Hepatocyte (in vitro differentiated cells): ENCODE measurements at regions not wholly inside any gene's neighbourhood (a gene's known extent, or its start where the extent isn't known, plus 50 kb on each side); places are given as distances from the start of the nearest gene placed in this dataset.

Experiments
- DNase-seq: peaks from one replicate; pipeline ENCODE4 v3.0.0-alpha.2; 2016; ENCODE audit warnings: low spot score
- H2AFZ ChIP-seq: fragments of 200-600 bp; sonication (generic); 2 replicates; pipeline ENCODE4 v1.6.0; 2016; ENCODE audit warnings: antibody characterized with exemption, mild to moderate bottlenecking
- H3K27ac ChIP-seq: fragments of 200-600 bp; sonication (generic); 2 replicates; pipeline ENCODE4 v1.5.1; 2016; ENCODE audit warnings: mild to moderate bottlenecking
- H3K27me3 ChIP-seq: fragments of 200-600 bp; sonication (generic); 2 replicates; pipeline ENCODE4 v1.6.1; 2016
- H3K36me3 ChIP-seq: fragments of 200-600 bp; sonication (generic); replicated peaks from 2 replicates; pipeline ENCODE4 v1.5.1; 2016; ENCODE audit warnings: low read depth; ENCODE audit not compliant: insufficient read depth
- H3K4me1 ChIP-seq: fragments of 200-600 bp; sonication (generic); 2 replicates; pipeline ENCODE4 v1.5.1; 2016; ENCODE audit warnings: mild to moderate bottlenecking, moderate library complexity; ENCODE audit not compliant: insufficient read depth
- H3K4me2 ChIP-seq: fragments of 200-600 bp; sonication (generic); 2 replicates; pipeline ENCODE4 v1.6.0; 2016
- H3K4me3 ChIP-seq: fragments of 200-600 bp; sonication (generic); 2 replicates; pipeline ENCODE4 v1.5.1; 2016; ENCODE audit warnings: mild to moderate bottlenecking
- H3K79me2 ChIP-seq: fragments of 200-600 bp; sonication (generic); 2 replicates; pipeline ENCODE4 v1.6.0; 2017; ENCODE audit warnings: mild to moderate bottlenecking
- H3K9me2 ChIP-seq: fragments of 200-600 bp; sonication (generic); replicated peaks from 2 replicates; pipeline ENCODE4 v1.6.0; 2017; ENCODE audit warnings: mild to moderate bottlenecking; ENCODE audit not compliant: insufficient read depth
- H3K9me3 ChIP-seq: fragments of 200-600 bp; sonication (generic); 2 replicates; pipeline ENCODE4 v1.5.1; 2016; ENCODE audit warnings: low read depth, mild to moderate bottlenecking
- H4K20me1 ChIP-seq: fragments of 200-600 bp; sonication (generic); 2 replicates; pipeline ENCODE4 v1.6.0; 2016; ENCODE audit warnings: mild to moderate bottlenecking; ENCODE audit not compliant: insufficient read depth, poor library complexity, severe bottlenecking
- CTCF ChIP-seq: fragments of 200-600 bp; sonication (generic); IDR thresholded peaks from 2 replicates; pipeline ENCODE4 v1.5.1; 2016; ENCODE audit warnings: antibody characterized with exemption, mild to moderate bottlenecking; ENCODE audit not compliant: poor library complexity
- EZH2 ChIP-seq: fragments of 200-600 bp; sonication (generic); IDR thresholded peaks from 2 replicates; pipeline ENCODE4 v1.6.1; 2016; ENCODE audit warnings: antibody characterized with exemption, mild to moderate bottlenecking, borderline replicate concordance
- EZH2phosphoT487 ChIP-seq: fragments of 200-600 bp; sonication (generic); IDR thresholded peaks from one replicate; pipeline ENCODE4 v1.6.1; 2018; ENCODE audit warnings: antibody characterized with exemption, mild to moderate bottlenecking, low read depth, moderate library complexity; ENCODE audit not compliant: unreplicated experiment, severe bottlenecking
- WGBS: methylation state at CpG from one replicate; pipeline ENCODE4 v1.1.6; 2016; ENCODE audit warnings: low lambda C conversion rate; ENCODE audit errors: missing lambda C conversion rate; 5-methylcytosine and 5-hydroxymethylcytosine counted together

- H3K27ac ChIP-seq: no peak overlapping the region
- no peak overlapping the region for H3K4me2 ChIP-seq
- no peak overlapping the region for H3K4me3 ChIP-seq
- no peak overlapping the region for H2AFZ ChIP-seq
- TF ChIP-seq EZH2 (no peak), CTCF (no peak), EZH2phosphoT487 (no peak)
- no peak for DNase-seq
- H3K9me2 ChIP-seq: no peaks in the 10 kb centered on the region
- H3K4me1 ChIP-seq: peaks cover 8% of the 10 kb centered on the region
- H3K27me3 ChIP-seq: no peaks in the 10 kb centered on the region
- 95% methylated on average over 3 of the region's 3 CpGs for WGBS
- H3K79me2 ChIP-seq: no peaks in the 10 kb centered on the region
- H3K36me3 ChIP-seq: no peaks in the 10 kb centered on the region
- no peaks in the 10 kb centered on the region for H3K9me3 ChIP-seq
- H4K20me1 ChIP-seq: no peaks in the 10 kb centered on the region
These were observed 62.4 kb downstream of the OSR1 start for GRCh38 chr2:19295998-19296502.

- 93% methylated on average over 5 of the region's 5 CpGs for WGBS
These were observed 66.4 kb downstream of the OSR1 start for GRCh38 chr2:19292007-19292406.

GRCh38 chr2:19288291-19288690 lies 70.1 kb downstream of the OSR1 start:
- no peaks in the 10 kb centered on the region for H4K20me1 ChIP-seq
- H3K36me3 ChIP-seq: no peaks in the 10 kb centered on the region
- H3K9me3 ChIP-seq: no peaks in the 10 kb centered on the region
- TF ChIP-seq EZH2 (no peak), CTCF (no peak), EZH2phosphoT487 (no peak)
- no peak overlapping the region for H3K27ac ChIP-seq
- no peaks in the 10 kb centered on the region for H3K27me3 ChIP-seq
- no peak overlapping the region for H2AFZ ChIP-seq
- H3K4me3 ChIP-seq: no peak overlapping the region
- no peaks in the 10 kb centered on the region for H3K9me2 ChIP-seq
- WGBS: 55% methylated on average over 2 of the region's 2 CpGs
- no peak overlapping the region for H3K4me2 ChIP-seq
- H3K4me1 ChIP-seq: no peaks in the 10 kb centered on the region
- no peak for DNase-seq
- no peaks in the 10 kb centered on the region for H3K79me2 ChIP-seq

More at GRCh38 chr2:19292007-19292406, 66.4 kb downstream of the OSR1 start:
- H3K9me3 ChIP-seq: no peaks in the 10 kb centered on the region
- no peaks in the 10 kb centered on the region for H3K79me2 ChIP-seq
- no peak overlapping the region for H2AFZ ChIP-seq
- no peaks in the 10 kb centered on the region for H3K27me3 ChIP-seq
- H3K4me3 ChIP-seq: no peak overlapping the region
- no peaks in the 10 kb centered on the region for H3K36me3 ChIP-seq
- no peak overlapping the region for H3K4me2 ChIP-seq
- H3K9me2 ChIP-seq: no peaks in the 10 kb centered on the region
- no peak overlapping the region for H3K27ac ChIP-seq
- TF ChIP-seq EZH2phosphoT487: no peak
- TF ChIP-seq CTCF: no peak
- no peak for TF ChIP-seq EZH2
- no peaks in the 10 kb centered on the region for H3K4me1 ChIP-seq
- no peak for DNase-seq
- no peaks in the 10 kb centered on the region for H4K20me1 ChIP-seq

GRCh38 chr2:19287324-19287723 lies 71.1 kb downstream of the OSR1 start:
- H3K4me3 ChIP-seq: no peak overlapping the region
- no peak overlapping the region for H2AFZ ChIP-seq
- no peaks in the 10 kb centered on the region for H4K20me1 ChIP-seq
- no peak overlapping the region for H3K4me2 ChIP-seq
- H3K27me3 ChIP-seq: no peaks in the 10 kb centered on the region
- 77% methylated on average over 1 of the region's 1 CpG for WGBS
- H3K9me3 ChIP-seq: no peaks in the 10 kb centered on the region
- no peak for DNase-seq
- H3K79me2 ChIP-seq: no peaks in the 10 kb centered on the region
- no peaks in the 10 kb centered on the region for H3K9me2 ChIP-seq
- no peaks in the 10 kb centered on the region for H3K36me3 ChIP-seq
- H3K27ac ChIP-seq: no peak overlapping the region
- H3K4me1 ChIP-seq: no peaks in the 10 kb centered on the region
- TF ChIP-seq EZH2phosphoT487 (no peak), EZH2 (no peak), CTCF (no peak)
